Urinary bladder (tissue), 3 donors: ENCODE measurements at regions not wholly inside any gene's neighbourhood (a gene's known extent, or its start where the extent isn't known, plus 50 kb on each side); places are given as distances from the start of the nearest gene placed in this dataset.
"Not testable (repeated sequence)": the region's sequence is repeated elsewhere in the genome, so short reads cannot be mapped to it uniquely, and the experiment has no call there.

ENCODE experiments used
- DNase-seq: peaks from one replicate; pipeline ENCODE4 v3.0.0-alpha.2; 2015; ENCODE audit errors: extremely low spot score
- H3K27ac ChIP-seq: one replicate; pipeline ENCODE4 v1.5.1; 2013; ENCODE audit warnings: low read depth, mild to moderate bottlenecking, moderate library complexity
- H3K36me3 ChIP-seq: one replicate; pipeline ENCODE4 v1.6.1; 2013; ENCODE audit warnings: mild to moderate bottlenecking, moderate library complexity; ENCODE audit not compliant: insufficient read depth
- H3K4me1 ChIP-seq: one replicate; pipeline ENCODE4 v1.6.1; 2013; ENCODE audit warnings: mild to moderate bottlenecking, moderate library complexity; ENCODE audit not compliant: insufficient read depth
- H3K4me3 ChIP-seq: one replicate; pipeline ENCODE4 v1.5.1; 2013; ENCODE audit warnings: low read depth, low read length
- WGBS: extraction: QIAGEN DNeasy Blood & Tissue Kit; methylation state at CpG from one replicate; pipeline ENCODE4 v1.1.7; 2013; 5-methylcytosine and 5-hydroxymethylcytosine counted together
- donor health status: healthy with polysubstance abuse.
- donor health status: healthy.

DNA sequence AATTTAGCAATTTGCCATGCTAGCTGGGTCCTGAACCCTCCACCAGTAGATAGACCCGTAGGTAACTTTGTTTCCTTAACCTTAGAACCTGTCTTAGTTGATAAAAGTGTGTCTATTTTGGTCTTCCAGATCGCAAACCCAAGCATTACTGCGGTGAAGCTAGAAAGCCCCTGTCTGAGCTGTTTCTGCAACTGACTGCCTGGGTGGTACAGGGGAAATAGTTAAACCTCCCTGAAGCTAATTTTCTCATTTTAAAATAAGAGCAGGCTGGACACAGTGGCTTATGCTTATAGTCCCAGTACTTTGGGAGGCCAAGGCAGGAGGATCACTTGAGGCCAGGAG, 67.9 kb upstream of the EPCAM start:
- H3K4me1 ChIP-seq: no peaks in the 10 kb centered on the region
- DNase-seq: no peak
- H3K4me3 ChIP-seq: no peak overlapping the region
- WGBS: 70% methylated on average over 3 of the region's 3 CpGs
- no peak overlapping the region for H3K27ac ChIP-seq
- H3K36me3 ChIP-seq: no peaks in the 10 kb centered on the region

- DNase-seq: no peak
- no peaks in the 10 kb centered on the region for H3K4me1 ChIP-seq
- WGBS: 86% methylated on average over 3 of the region's 3 CpGs
- H3K27ac ChIP-seq: no peak overlapping the region
- no peak overlapping the region for H3K4me3 ChIP-seq
- H3K36me3 ChIP-seq: no peaks in the 10 kb centered on the region
Observed at GRCh38 chr2:47300609-47301276, 68.4 kb upstream of the EPCAM start.

DNA sequence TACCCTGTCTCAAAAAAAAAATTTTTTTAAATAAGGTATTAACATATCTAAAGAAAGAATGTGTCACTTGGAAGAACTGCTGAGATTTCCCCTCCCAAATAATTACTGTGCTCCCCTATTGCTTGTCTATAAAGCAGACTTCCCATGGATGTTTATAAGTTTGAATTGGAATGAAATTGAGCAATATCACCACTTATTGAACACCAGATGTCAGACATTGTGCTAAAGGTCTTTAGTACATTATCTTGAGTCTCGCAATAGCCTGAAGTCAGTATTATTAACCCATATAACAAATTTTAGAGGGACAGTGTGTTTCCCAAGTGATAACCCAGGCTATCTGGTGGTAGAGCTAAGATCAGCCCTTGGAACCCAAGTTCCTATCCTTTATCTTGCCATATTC, 69.0 kb upstream of the EPCAM start:
- H3K36me3 ChIP-seq: no peaks in the 10 kb centered on the region
- 93% methylated on average over 1 of the region's 1 CpG for WGBS
- H3K27ac ChIP-seq: no peak overlapping the region
- no peak for DNase-seq
- no peaks in the 10 kb centered on the region for H3K4me1 ChIP-seq
- no peak overlapping the region for H3K4me3 ChIP-seq

DNA sequence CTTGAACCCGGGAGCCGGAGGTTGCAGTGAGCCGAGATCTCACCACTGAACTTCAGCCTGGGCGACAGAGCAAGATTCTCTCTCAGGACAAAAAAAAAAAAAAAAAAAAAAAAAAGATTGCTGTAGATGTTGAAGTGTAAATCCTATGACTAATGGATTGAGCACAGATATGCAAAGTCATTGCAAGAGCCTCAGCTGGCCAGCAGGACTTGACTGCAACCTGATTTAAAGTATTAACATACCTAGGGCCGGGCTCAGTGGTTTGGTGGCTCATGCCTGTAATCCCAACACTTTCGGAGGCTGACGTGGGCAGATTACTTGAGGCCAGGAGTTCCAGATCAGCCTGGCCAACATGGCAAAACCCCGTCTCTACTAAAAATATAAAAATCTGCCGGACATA, 69.6 kb upstream of the EPCAM start:
- no peak overlapping the region for H3K27ac ChIP-seq
- 70% methylated on average over 9 of the region's 9 CpGs for WGBS
- DNase-seq: no peak
- H3K4me3 ChIP-seq: no peak overlapping the region
- H3K36me3 ChIP-seq: no peaks in the 10 kb centered on the region
- no peaks in the 10 kb centered on the region for H3K4me1 ChIP-seq

GRCh38 chr2:47298771-47299170, 70.3 kb upstream of the EPCAM start:
- H3K4me3 ChIP-seq: no peak overlapping the region
- DNase-seq: no peak
- H3K27ac ChIP-seq: no peak overlapping the region
- 79% methylated on average over 3 of the region's 3 CpGs for WGBS
- H3K36me3 ChIP-seq: no peaks in the 10 kb centered on the region
- no peaks in the 10 kb centered on the region for H3K4me1 ChIP-seq

- no peaks in the 10 kb centered on the region for H3K4me1 ChIP-seq
- 90% methylated on average over 7 of the region's 7 CpGs for WGBS
Observed at GRCh38 chr2:47297767-47298425, 71.2 kb upstream of the EPCAM start.

DNA sequence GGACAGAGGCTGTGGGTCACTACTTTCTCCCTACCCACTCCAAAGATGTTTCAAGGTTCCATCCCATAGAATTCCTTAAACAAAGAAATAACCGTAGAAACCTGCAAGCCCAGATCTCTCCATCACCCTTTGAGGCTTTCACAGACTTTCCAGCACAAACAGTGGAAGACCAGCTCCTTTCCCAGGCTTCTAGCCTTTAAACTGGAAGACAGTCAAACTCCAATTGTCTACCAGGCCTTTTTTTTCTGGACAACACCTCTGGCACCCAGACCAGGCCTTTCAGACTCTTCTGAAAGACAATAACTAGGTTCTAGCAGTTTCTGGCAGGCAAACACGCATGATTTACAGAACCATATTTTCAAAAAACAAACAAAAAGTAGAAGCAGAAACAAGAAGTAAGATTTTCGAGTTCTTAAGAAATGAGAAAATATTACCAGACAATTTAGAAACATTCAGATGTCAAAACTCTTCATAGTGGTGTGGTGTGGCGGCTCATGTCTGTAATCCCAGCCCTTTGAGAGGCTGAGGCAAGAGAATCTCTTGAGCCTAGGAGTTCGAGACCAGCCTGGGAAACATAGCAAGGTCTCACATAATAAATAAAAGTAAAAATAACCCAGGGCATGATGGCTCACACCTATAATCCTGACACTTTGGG, 73.0 kb upstream of the EPCAM start:
- H3K27ac ChIP-seq: no peak overlapping the region
- no peak for DNase-seq
- no peaks in the 10 kb centered on the region for H3K36me3 ChIP-seq
- no peaks in the 10 kb centered on the region for H3K4me1 ChIP-seq
- H3K4me3 ChIP-seq: no peak overlapping the region
- 88% methylated on average over 5 of the region's 5 CpGs for WGBS

More at GRCh38 chr2:47297767-47298425, 71.2 kb upstream of the EPCAM start:
- DNase-seq: no peak
- no peak overlapping the region for H3K27ac ChIP-seq
- H3K4me3 ChIP-seq: no peak overlapping the region
- no peaks in the 10 kb centered on the region for H3K36me3 ChIP-seq

- Histone ChIP-seq H3K36me3 (no peaks in the 10 kb centered on the region), H3K4me3 (no peak overlapping the region), H3K27ac (no peak overlapping the region), H3K4me1 (no peaks in the 10 kb centered on the region)
- 78% methylated on average over 3 of the region's 3 CpGs for WGBS
- DNase-seq: no peak
Observed at GRCh38 chr2:47295131-47295980, 73.8 kb upstream of the EPCAM start.

DNA sequence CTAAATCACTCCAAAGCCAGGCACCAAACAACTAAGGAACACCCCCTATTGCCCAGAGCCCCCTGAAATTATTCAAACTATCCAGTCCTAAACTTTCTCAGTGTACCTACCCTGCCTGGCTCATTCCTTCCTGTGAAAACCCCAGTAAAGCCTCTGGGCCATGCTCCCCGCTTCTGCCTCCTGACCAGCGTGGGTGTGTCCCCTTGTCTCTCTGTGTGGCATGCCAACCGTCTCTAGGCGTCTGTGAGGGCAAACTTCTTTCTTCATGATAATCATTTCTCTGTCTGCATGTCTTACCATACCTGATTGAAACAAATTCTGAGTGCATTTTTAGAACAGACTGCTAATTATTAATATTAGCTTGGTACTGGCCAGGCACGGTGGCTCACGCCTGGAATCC, 75.1 kb upstream of the EPCAM start:
- Histone ChIP-seq H3K36me3 (no peaks in the 10 kb centered on the region), H3K27ac (no peak overlapping the region), H3K4me3 (no peak overlapping the region), H3K4me1 (no peaks in the 10 kb centered on the region)
- DNase-seq: no peak
- WGBS: 88% methylated on average over 6 of the region's 6 CpGs

DNA sequence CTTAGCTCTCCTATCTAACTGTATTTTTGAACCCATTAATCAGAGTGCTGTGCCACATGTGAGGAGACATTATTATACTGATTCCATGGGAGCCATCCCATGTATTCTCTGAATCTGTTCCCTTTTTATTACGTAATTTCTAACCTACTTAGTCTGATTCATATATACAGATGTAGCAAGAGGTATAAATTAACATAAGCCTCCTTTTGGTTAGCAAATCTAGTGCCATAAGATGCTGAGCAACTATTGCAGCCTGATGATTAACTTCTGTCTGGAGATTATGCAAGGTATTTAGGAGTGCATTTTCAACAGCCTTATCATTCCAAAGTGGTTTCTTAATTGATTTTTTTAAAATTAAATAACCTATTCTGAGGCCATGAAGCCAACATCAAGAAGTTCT, 80.2 kb upstream of the EPCAM start:
- 65% methylated on average over 1 of the region's 1 CpG for WGBS
- no peaks in the 10 kb centered on the region for H3K36me3 ChIP-seq
- H3K4me1 ChIP-seq: no peaks in the 10 kb centered on the region
- H3K4me3 ChIP-seq: no peak overlapping the region
- DNase-seq: no peak
- no peak overlapping the region for H3K27ac ChIP-seq

DNA sequence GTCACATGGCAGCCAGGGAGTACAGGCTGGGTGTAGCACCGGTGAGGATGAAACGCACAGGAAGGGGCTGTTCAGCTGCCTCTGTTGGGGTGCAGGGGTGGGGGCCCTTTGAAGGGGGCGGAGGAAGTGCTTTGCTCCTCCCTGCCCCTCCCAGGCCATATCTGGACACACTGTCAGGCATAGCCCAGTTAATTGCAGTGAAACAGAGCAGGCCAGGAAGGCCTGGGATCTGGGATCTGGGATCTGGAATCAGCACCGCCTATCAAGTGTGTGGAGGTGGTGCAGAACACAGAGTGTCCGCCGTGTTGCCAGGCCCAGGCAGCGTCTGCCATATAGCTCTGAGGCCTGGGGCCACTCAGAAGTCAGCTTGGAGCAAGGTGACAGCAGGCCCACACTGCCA, 85.5 kb upstream of the EPCAM start:
- 93% methylated on average over 7 of the region's 7 CpGs for WGBS
- Histone ChIP-seq H3K4me3 (no peak overlapping the region), H3K27ac (no peak overlapping the region), H3K36me3 (no peaks in the 10 kb centered on the region), H3K4me1 (no peaks in the 10 kb centered on the region)
- no peak for DNase-seq

- Histone ChIP-seq H3K4me3 (no peak overlapping the region), H3K4me1 (no peaks in the 10 kb centered on the region), H3K27ac (no peak overlapping the region), H3K36me3 (no peaks in the 10 kb centered on the region)
- 86% methylated on average over 3 of the region's 3 CpGs for WGBS
- no peak for DNase-seq
Observed at GRCh38 chr2:47282621-47283272, 86.4 kb upstream of the EPCAM start.

DNA sequence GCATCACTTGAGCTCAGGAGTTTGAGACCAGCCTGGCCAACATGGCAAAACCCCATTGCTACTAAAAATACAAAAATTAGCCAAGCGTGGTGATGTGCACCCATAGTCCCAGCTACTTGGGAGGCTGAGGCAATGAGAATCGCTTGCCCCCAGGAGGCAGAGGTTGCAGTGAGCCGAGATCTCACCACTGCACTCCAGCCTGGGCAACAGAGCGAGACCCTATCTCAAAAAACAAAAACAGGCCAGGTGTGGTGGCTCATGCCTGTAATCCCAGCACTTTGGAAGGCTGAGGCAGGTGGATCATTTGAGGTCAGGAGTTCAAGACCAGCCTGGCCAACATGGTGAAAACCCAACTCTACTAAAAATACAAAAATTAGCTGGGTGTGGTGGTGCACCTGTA, 89.6 kb upstream of the EPCAM start:
- not testable (repeated sequence) for H3K4me3 ChIP-seq, H3K27ac ChIP-seq, H3K36me3 ChIP-seq, DNase-seq, H3K4me1 ChIP-seq
- over 99% methylated on average over 4 of the region's 4 CpGs for WGBS
